GM12878 (cell line): ENCODE measurements at regions not wholly inside any gene's neighbourhood (a gene's known extent, or its start where the extent isn't known, plus 50 kb on each side); places are given as distances from the start of the nearest gene placed in this dataset.

Source experiments
- ATAC-seq: fragments of 200-7000 bp; cut with Tn5 transposase; 3 replicates; pipeline ENCODE4 v1.9.1; 2020; ENCODE audit warnings: mild to moderate bottlenecking, moderate library complexity
- BruUV-seq: library from RNA; stranded (reverse); fragments of 400-500 nt; replicated peaks from 2 replicates; lab custom pipeline; 2021; lab: Mats Ljungman, UMichigan
- CTCF ChIA-PET: fragments of 300-600 bp; sonication (Branson Sonifier 250); formaldehyde crosslinking; extraction: SDS; loops from one replicate; lab custom pipeline; 2021; ENCODE audit warnings: inconsistent platforms; lab: Yijun Ruan, JAX
- POLR2A ChIA-PET: fragments of 350-600 bp; formaldehyde crosslinking; extraction: SDS; loops from one replicate; lab custom pipeline; 2021; ENCODE audit warnings: inconsistent platforms; lab: Charles Lee
- RAD21 ChIA-PET: fragments of 300-600 bp; sonication (Branson Sonifier 250); formaldehyde crosslinking; loops from one replicate; lab custom pipeline; 2023; ENCODE audit warnings: antibody characterized with exemption; ENCODE audit not compliant: unreplicated experiment; lab: Charles Lee
- SMC1A ChIA-PET: fragments of 300-600 bp; sonication (Branson Sonifier 250); formaldehyde crosslinking; loops from one replicate; lab custom pipeline; 2023; ENCODE audit not compliant: unreplicated experiment, uncharacterized antibody; lab: Charles Lee
- DNase-seq: peaks from one replicate; pipeline ENCODE4 v3.0.0-alpha.2; 2011; ENCODE audit warnings: low read depth, low spot score
- FAIRE-seq: peaks from 3 replicates; lab custom pipeline; 2011; peaks lifted over from hg19 to GRCh38; lab: Jason Lieb, UNC
- H2AFZ ChIP-seq: 2 replicates; pipeline ENCODE4 v1.6.0; 2011; ENCODE audit warnings: low read depth, low read length, control low read depth; ENCODE audit not compliant: control insufficient read depth
- H3K27ac ChIP-seq: 2 replicates; pipeline ENCODE4 v1.5.1; 2011; ENCODE audit warnings: control low read depth; ENCODE audit not compliant: control insufficient read depth, insufficient read depth
- H3K27me3 ChIP-seq, 2 experiments: replicated peaks in 1 of 2; 2 replicates each; pipeline versions ENCODE4 v1.6.0 to v1.6.1; 2011; ENCODE audit warnings: low read length in 1 of 2; ENCODE audit not compliant: control insufficient read depth in 2 of 2, insufficient read depth in 2 of 2
- H3K36me3 ChIP-seq, 2 experiments: 2 replicates each; pipeline ENCODE4 v1.5.1; 2011; ENCODE audit warnings: low read length in 1 of 2; ENCODE audit not compliant: control insufficient read depth in 2 of 2, insufficient read depth in 2 of 2
- H3K4me1 ChIP-seq: 2 replicates; pipeline ENCODE4 v1.6.1; 2011; ENCODE audit warnings: mild to moderate bottlenecking, low read length, moderate library complexity, mixed read lengths; ENCODE audit not compliant: control insufficient read depth, insufficient read depth
- H3K4me2 ChIP-seq: 2 replicates; pipeline ENCODE4 v1.6.0; 2011; ENCODE audit warnings: control low read depth; ENCODE audit not compliant: control insufficient read depth, insufficient read depth
- H3K4me3 ChIP-seq: fragments of 200-600 bp; sonication (generic); 2 replicates; pipeline ENCODE4 v1.5.1; 2016
- H3K79me2 ChIP-seq: 2 replicates; pipeline ENCODE4 v1.6.0; 2011; ENCODE audit warnings: low read length; ENCODE audit not compliant: control insufficient read depth, insufficient read depth
- H3K9ac ChIP-seq: 2 replicates; pipeline ENCODE4 v1.8.0; 2011; ENCODE audit warnings: low read length, control low read depth, mixed read lengths; ENCODE audit not compliant: control insufficient read depth, insufficient read depth
- H3K9me3 ChIP-seq: replicated peaks from 3 replicates; pipeline ENCODE4 v1.5.1; 2011; ENCODE audit warnings: mild to moderate bottlenecking, low read length; ENCODE audit not compliant: control insufficient read depth, insufficient read depth
- H4K20me1 ChIP-seq: 2 replicates; pipeline ENCODE4 v1.6.0; 2011; ENCODE audit not compliant: control insufficient read depth, insufficient read depth
- HCFC1 ChIP-seq: fragments of 150-350 bp; IDR thresholded peaks from 2 replicates; pipeline ENCODE4 v1.6.1; 2014; ENCODE audit warnings: low read length
- IKZF1 ChIP-seq: fragments of 450-650 bp; conservative IDR thresholded peaks from 2 replicates; pipeline ENCODE4 v1.6.1; 2017; ENCODE audit warnings: antibody characterized with exemption, mild to moderate bottlenecking
- IRF4 ChIP-seq: IDR thresholded peaks from 2 replicates; pipeline ENCODE4 v1.6.1; 2011; ENCODE audit warnings: low read depth, low read length
- MTA3 ChIP-seq: IDR thresholded peaks from 2 replicates; pipeline ENCODE4 v1.6.1; 2012; ENCODE audit warnings: low read length, inconsistent platforms, borderline replicate concordance
- MYC ChIP-seq: IDR thresholded peaks from 2 replicates; pipeline ENCODE4 v1.6.1; 2011; ENCODE audit warnings: mild to moderate bottlenecking, low read length, moderate library complexity, inconsistent platforms; ENCODE audit not compliant: insufficient read depth, insufficient replicate concordance, insufficient read length, severe bottlenecking
- NBN ChIP-seq: fragments of 450-650 bp; IDR thresholded peaks from 2 replicates; pipeline ENCODE4 v1.6.1; 2016
- PAX5 ChIP-seq: IDR thresholded peaks from 2 replicates; pipeline ENCODE4 v1.6.1; 2011; ENCODE audit warnings: low read depth, low read length, borderline replicate concordance
- SP1 ChIP-seq: IDR thresholded peaks from one replicate; pipeline ENCODE4 v1.6.1; 2011; ENCODE audit warnings: low read depth, low read length
- SRF ChIP-seq, 2 experiments: IDR thresholded peaks; 2 replicates each; pipeline ENCODE4 v1.6.1; 2011; ENCODE audit warnings: low read depth in 2 of 2, low read length in 2 of 2, mild to moderate bottlenecking in 1 of 2, moderate library complexity in 1 of 2
- TAF1 ChIP-seq: IDR thresholded peaks from 2 replicates; pipeline ENCODE4 v1.6.1; 2011; ENCODE audit warnings: mild to moderate bottlenecking, low read depth, low read length, borderline replicate concordance
- TCF3 ChIP-seq: IDR thresholded peaks from 2 replicates; pipeline ENCODE4 v1.6.1; 2012; ENCODE audit warnings: low read depth, mild to moderate bottlenecking, low read length, borderline replicate concordance; ENCODE audit not compliant: insufficient read depth
- ZNF274 ChIP-seq: IDR thresholded peaks from one replicate; pipeline ENCODE4 v1.8.0; 2011; ENCODE audit not compliant: insufficient read length, insufficient read depth
- ZSCAN29 ChIP-seq: fragments of 450-650 bp; IDR thresholded peaks from 2 replicates; pipeline ENCODE4 v1.6.1; 2017; ENCODE audit warnings: mild to moderate bottlenecking, moderate library complexity
- WGBS: methylation state at CpG from one replicate; pipeline ENCODE4 v1.1.6; 2016; ENCODE audit warnings: low lambda C conversion rate; ENCODE audit not compliant: insufficient replicate concordance, insufficient coverage; ENCODE audit errors: missing lambda C conversion rate; 5-methylcytosine and 5-hydroxymethylcytosine counted together
- in situ Hi-C: fragments of 300-500 bp; cut with MboI; formaldehyde crosslinking; loops from 9 replicates; pipeline ENCODE4 v1.14.3; 2018; ENCODE audit warnings: mixed read lengths
- intact Hi-C: fragments of 100-400 bp; cut with micrococcal nuclease; formaldehyde crosslinking; loops from one replicate; pipeline ENCODE4 v1.14.2; 2022; ENCODE audit not compliant: unreplicated experiment
- TF ChIP-seq, protein P1 (sequence below): fragments of 450-650 bp; IDR thresholded peaks from 2 replicates; pipeline ENCODE4 v1.6.1; 2017; ENCODE audit warnings: borderline replicate concordance
- TF ChIP-seq, protein P2 (sequence below): fragments of 150-350 bp; IDR thresholded peaks from 2 replicates; pipeline ENCODE4 v1.6.1; 2016; ENCODE audit warnings: low read depth, low read length
- TF ChIP-seq, protein P3 (sequence below): fragments of 450-650 bp; IDR thresholded peaks from 2 replicates; pipeline ENCODE4 v1.6.1; 2017; ENCODE audit warnings: antibody characterized with exemption, mild to moderate bottlenecking, moderate library complexity

DNA sequence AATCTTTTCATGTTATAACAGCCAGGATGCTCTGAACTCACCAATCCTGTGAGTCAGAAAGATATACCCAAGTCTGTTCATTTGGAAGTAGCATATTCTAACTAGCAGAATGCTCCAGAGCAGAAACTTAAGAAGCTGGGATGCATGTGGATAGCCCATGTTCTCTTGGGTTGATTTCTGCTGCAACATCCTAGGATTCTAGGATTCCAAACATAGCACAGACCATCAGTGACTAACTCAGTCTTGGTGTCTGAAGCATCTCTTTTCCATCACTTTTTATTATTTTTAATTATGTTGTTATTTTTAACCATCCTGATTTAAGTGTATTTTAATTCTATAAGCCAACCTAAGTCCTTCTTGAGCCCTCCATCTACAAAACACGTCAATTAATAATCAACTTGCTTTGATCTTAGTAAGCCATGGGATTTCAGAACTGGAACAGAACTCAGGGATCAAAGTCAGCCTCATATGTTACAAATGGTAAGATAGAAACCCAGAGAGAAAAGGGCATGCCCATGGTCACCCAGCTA lies 85.4 kb downstream of the OSR1 start:
- H3K36me3 ChIP-seq = no peaks in the 10 kb centered on the region
- TF ChIP-seq TAF1 (no peak), SP1 (no peak), ZSCAN29 (no peak), IRF4 (no peak), HCFC1 (no peak), TCF3 (no peak), MTA3 (no peak), ZNF274 (no peak), PAX5 (no peak), MYC (no peak), SRF (IDR thresholded peaks at IDR 0.05; ENCODE audit: low read depth in 2 of 2, low read length in 2 of 2) (no peak), NBN (no peak), IKZF1 (no peak)
- TF ChIP-seq, protein P1, sequence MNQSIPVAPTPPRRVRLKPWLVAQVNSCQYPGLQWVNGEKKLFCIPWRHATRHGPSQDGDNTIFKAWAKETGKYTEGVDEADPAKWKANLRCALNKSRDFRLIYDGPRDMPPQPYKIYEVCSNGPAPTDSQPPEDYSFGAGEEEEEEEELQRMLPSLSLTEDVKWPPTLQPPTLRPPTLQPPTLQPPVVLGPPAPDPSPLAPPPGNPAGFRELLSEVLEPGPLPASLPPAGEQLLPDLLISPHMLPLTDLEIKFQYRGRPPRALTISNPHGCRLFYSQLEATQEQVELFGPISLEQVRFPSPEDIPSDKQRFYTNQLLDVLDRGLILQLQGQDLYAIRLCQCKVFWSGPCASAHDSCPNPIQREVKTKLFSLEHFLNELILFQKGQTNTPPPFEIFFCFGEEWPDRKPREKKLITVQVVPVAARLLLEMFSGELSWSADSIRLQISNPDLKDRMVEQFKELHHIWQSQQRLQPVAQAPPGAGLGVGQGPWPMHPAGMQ = no peak
- TF ChIP-seq, protein P2, sequence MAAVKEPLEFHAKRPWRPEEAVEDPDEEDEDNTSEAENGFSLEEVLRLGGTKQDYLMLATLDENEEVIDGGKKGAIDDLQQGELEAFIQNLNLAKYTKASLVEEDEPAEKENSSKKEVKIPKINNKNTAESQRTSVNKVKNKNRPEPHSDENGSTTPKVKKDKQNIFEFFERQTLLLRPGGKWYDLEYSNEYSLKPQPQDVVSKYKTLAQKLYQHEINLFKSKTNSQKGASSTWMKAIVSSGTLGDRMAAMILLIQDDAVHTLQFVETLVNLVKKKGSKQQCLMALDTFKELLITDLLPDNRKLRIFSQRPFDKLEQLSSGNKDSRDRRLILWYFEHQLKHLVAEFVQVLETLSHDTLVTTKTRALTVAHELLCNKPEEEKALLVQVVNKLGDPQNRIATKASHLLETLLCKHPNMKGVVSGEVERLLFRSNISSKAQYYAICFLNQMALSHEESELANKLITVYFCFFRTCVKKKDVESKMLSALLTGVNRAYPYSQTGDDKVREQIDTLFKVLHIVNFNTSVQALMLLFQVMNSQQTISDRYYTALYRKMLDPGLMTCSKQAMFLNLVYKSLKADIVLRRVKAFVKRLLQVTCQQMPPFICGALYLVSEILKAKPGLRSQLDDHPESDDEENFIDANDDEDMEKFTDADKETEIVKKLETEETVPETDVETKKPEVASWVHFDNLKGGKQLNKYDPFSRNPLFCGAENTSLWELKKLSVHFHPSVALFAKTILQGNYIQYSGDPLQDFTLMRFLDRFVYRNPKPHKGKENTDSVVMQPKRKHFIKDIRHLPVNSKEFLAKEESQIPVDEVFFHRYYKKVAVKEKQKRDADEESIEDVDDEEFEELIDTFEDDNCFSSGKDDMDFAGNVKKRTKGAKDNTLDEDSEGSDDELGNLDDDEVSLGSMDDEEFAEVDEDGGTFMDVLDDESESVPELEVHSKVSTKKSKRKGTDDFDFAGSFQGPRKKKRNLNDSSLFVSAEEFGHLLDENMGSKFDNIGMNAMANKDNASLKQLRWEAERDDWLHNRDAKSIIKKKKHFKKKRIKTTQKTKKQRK = no peak
- TF ChIP-seq, protein P3, sequence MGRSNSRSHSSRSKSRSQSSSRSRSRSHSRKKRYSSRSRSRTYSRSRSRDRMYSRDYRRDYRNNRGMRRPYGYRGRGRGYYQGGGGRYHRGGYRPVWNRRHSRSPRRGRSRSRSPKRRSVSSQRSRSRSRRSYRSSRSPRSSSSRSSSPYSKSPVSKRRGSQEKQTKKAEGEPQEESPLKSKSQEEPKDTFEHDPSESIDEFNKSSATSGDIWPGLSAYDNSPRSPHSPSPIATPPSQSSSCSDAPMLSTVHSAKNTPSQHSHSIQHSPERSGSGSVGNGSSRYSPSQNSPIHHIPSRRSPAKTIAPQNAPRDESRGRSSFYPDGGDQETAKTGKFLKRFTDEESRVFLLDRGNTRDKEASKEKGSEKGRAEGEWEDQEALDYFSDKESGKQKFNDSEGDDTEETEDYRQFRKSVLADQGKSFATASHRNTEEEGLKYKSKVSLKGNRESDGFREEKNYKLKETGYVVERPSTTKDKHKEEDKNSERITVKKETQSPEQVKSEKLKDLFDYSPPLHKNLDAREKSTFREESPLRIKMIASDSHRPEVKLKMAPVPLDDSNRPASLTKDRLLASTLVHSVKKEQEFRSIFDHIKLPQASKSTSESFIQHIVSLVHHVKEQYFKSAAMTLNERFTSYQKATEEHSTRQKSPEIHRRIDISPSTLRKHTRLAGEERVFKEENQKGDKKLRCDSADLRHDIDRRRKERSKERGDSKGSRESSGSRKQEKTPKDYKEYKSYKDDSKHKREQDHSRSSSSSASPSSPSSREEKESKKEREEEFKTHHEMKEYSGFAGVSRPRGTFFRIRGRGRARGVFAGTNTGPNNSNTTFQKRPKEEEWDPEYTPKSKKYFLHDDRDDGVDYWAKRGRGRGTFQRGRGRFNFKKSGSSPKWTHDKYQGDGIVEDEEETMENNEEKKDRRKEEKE = no peak
- TF ChIP-seq, all 136 proteins: peak for 0
- ATAC-seq (no peak), FAIRE-seq (no peak), DNase-seq (no peak)
- ChIA-PET CTCF (interaction anchor here (0.7 kb wide), 1 partner anchor 47 kb away, joined by 3 read pairs; no protein-coding TSS in a partner anchor), RAD21 (no interaction called here), SMC1A (no interaction called here), POLR2A (no interaction called here)
- no peak overlapping the region for H3K9ac ChIP-seq
- no peaks in the 10 kb centered on the region for H3K79me2 ChIP-seq
- no TSS peak for BruUV-seq
- no peaks in the 10 kb centered on the region for H3K4me1 ChIP-seq
- no peak overlapping the region for H3K4me2 ChIP-seq
- H3K27me3 ChIP-seq = no peaks in the 10 kb centered on the region
- H3K27ac ChIP-seq = no peak overlapping the region
- WGBS = 5% methylated on average over 1 of the region's 1 CpG
- intact Hi-C loops (no loop called here), in situ Hi-C loops (no loop called here)
- no peaks in the 10 kb centered on the region for H3K9me3 ChIP-seq
- no peak overlapping the region for H2AFZ ChIP-seq
- no peak overlapping the region for H3K4me3 ChIP-seq
- H4K20me1 ChIP-seq = no peaks in the 10 kb centered on the region
